ENCODE measurements at regions not wholly inside any gene's neighbourhood (a gene's known extent, or its start where the extent isn't known, plus 50 kb on each side); places are given as distances from the start of the nearest gene placed in this dataset.

DNA sequence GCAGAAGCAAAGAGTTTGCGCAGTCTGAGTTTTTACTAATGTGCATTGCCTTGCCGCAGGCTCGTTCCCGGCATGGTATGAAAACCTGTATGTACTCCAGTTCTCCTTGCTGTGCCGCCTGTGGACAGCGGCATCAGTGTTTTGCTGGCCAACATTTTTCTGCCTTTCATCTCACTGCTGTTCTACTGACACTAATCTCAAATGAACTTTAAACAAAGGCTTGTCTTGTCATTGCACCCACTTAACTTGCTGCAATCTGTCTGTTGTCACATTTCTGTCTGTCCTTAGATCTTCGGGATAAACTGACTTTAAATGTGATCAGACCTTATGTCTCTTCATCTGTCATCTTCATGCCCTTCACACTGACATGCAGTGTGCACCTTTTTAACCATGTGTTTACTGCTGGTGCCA lies 71.7 kb upstream of the ZNRF2 start:
- intact Hi-C loops (cut with micrococcal nuclease): no loop called here
- Mint-ChIP-seq H3K36me3 (ENCODE audit: low read depth) (no peaks in the 10 kb centered on the region), H3K27me3 (peaks cover 6% of the 10 kb centered on the region), H3K4me1 (ENCODE audit: low read depth) (no peaks in the 10 kb centered on the region), H3K9me3 (no peaks in the 10 kb centered on the region), H3K4me3 (no peak overlapping the region), H3K27ac (no peak overlapping the region)
- TF ChIP-seq, protein P1, sequence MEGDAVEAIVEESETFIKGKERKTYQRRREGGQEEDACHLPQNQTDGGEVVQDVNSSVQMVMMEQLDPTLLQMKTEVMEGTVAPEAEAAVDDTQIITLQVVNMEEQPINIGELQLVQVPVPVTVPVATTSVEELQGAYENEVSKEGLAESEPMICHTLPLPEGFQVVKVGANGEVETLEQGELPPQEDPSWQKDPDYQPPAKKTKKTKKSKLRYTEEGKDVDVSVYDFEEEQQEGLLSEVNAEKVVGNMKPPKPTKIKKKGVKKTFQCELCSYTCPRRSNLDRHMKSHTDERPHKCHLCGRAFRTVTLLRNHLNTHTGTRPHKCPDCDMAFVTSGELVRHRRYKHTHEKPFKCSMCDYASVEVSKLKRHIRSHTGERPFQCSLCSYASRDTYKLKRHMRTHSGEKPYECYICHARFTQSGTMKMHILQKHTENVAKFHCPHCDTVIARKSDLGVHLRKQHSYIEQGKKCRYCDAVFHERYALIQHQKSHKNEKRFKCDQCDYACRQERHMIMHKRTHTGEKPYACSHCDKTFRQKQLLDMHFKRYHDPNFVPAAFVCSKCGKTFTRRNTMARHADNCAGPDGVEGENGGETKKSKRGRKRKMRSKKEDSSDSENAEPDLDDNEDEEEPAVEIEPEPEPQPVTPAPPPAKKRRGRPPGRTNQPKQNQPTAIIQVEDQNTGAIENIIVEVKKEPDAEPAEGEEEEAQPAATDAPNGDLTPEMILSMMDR (IDR thresholded peaks at IDR 0.05): no peak
- ATAC-seq (no peak), DNase-seq (no peak)
- ChIA-PET CTCF (no interaction called here), POLR2A (no interaction called here)

DNA sequence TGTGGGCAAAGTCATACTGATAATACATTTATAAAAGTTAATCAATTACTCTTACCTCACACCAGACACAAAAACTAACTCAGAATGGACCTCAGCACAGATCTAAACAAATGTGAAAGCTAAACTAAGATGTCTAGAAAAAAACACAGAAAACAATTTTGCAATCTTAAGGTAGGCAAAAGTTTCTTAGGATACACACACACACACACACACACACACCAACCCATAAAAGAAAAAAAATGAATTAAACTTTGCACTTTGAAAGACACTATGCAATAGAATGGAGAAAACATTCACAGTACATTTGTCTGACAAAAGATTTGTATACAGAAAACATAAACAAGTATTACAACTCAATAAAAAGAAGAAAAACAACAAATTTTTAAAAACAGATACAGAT lies 70.8 kb upstream of the ZNRF2 start:
- Mint-ChIP-seq H3K4me1 (ENCODE audit: low read depth) (no peaks in the 10 kb centered on the region), H3K4me3 (no peak overlapping the region), H3K9me3 (no peaks in the 10 kb centered on the region), H3K36me3 (ENCODE audit: low read depth) (no peaks in the 10 kb centered on the region), H3K27ac (no peak overlapping the region), H3K27me3 (peaks cover 6% of the 10 kb centered on the region)
- intact Hi-C loops (cut with micrococcal nuclease): no loop called here
- TF ChIP-seq, protein P1 (IDR thresholded peaks at IDR 0.05): no peak
- POLR2A ChIA-PET: no interaction called here
- CTCF ChIA-PET: no interaction called here
- DNase-seq (no peak), ATAC-seq (no peak)

DNA sequence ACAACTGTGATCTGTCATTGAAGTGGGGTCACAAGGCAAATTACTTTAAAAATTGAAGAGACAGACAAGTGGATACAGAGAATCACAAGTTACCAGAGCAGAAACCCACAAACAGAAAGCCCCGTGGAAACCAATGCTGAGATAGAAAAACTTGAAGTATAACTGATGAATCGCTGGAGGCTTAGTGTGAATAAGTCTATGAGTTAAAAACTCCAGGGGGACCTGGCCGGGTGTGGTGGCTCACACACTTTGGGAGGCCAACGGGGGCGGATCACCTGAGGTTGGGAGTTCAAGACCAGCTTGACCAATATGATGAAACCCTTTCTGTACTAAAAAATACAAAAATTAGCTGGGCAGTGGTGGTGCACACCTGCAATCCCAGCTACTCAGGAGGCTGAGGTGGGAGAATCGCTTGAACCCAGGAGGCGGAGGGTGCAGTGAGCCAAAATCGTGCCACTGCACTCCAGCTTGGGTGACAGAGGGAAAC lies 69.7 kb upstream of the ZNRF2 start:
- Mint-ChIP-seq H3K27ac (no peak overlapping the region), H3K9me3 (peaks cover 4% of the 10 kb centered on the region), H3K27me3 (peaks cover 6% of the 10 kb centered on the region), H3K4me3 (no peak overlapping the region), H3K36me3 (ENCODE audit: low read depth) (no peaks in the 10 kb centered on the region), H3K4me1 (ENCODE audit: low read depth) (no peaks in the 10 kb centered on the region)
- intact Hi-C loops (cut with micrococcal nuclease): no loop called here
- TF ChIP-seq, protein P1 (IDR thresholded peaks at IDR 0.05): no peak
- ChIA-PET POLR2A (interaction anchor here (0.6 kb wide), 2 partner anchors 47 to 1270 kb away, joined by 3 read pairs; no protein-coding TSS in a partner anchor), CTCF (no interaction called here)
- DNase-seq (no peak), ATAC-seq (no peak)

DNA sequence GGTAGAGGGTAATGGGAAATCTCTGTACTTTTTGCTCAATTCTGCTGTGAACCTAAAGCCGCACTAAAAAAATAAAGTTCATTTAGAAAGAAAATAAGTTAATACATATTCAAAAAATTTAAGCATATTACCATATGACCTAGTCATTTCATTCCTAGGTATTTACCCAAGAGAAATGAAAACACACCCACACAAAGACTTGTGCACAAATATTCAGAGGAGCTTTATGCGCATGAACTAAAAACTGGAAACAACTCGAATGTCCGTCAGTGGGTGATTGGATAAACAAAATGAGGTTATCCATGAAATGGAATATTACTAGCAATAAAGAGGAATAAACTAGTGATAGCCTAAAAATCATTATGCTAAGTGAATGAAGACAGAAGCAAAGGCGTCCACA lies 62.6 kb upstream of the ZNRF2 start:
- POLR2A ChIA-PET: interaction anchor here (0.5 kb wide), 1 partner anchor 17 kb away, joined by 3 read pairs; no protein-coding TSS in a partner anchor
- no peak overlapping the region for H3K4me3 Mint-ChIP-seq
- intact Hi-C loops (cut with micrococcal nuclease): no loop called here
- ATAC-seq (no peak), DNase-seq (no peak)
- no peak overlapping the region for H3K27ac Mint-ChIP-seq
- TF ChIP-seq, protein P1 (IDR thresholded peaks at IDR 0.05): no peak
- H3K9me3 Mint-ChIP-seq: peaks cover 5% of the 10 kb centered on the region
- no peaks in the 10 kb centered on the region for H3K36me3 Mint-ChIP-seq (ENCODE audit: low read depth)
- no peaks in the 10 kb centered on the region for H3K27me3 Mint-ChIP-seq
- H3K4me1 Mint-ChIP-seq (ENCODE audit: low read depth): peaks cover 5% of the 10 kb centered on the region
- CTCF ChIA-PET: no interaction called here

DNA sequence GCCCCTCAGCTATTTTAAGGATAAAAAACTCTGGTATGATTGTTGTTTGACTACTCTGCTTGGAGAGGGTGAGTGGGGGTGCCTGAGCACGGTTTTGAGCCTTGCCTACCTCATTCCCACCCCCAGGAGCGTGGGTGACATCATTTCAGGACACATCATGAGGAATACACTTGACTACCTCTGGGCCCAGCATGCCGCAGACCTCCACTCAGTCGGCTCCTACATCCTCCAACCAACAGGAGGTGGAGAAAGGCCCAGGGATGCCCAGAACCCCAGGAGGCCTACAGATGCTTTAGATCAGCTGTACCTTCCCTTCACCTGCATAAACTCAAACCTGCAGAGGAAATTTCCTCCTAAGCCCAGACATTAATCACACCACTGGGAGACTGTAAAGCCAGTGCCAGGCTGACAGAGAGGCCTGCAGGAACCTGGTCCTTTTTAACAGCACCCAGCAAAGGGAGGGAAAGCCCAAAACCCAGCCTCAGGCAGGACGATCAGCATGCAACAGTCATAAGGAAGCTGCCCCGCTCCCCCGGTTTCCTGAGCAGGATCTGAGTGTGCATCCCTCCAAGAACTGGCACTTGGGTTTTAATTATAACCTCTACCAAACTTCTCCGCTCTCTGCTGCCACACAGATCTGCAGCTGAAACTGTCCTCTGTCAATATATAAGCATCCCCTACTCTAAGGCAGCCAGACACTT lies 61.7 kb upstream of the ZNRF2 start:
- Mint-ChIP-seq H3K36me3 (ENCODE audit: low read depth) (no peaks in the 10 kb centered on the region), H3K9me3 (peaks cover 5% of the 10 kb centered on the region), H3K4me3 (no peak overlapping the region), H3K4me1 (ENCODE audit: low read depth) (peaks cover 5% of the 10 kb centered on the region), H3K27me3 (no peaks in the 10 kb centered on the region), H3K27ac (no peak overlapping the region)
- ChIA-PET POLR2A (no interaction called here), CTCF (no interaction called here)
- ATAC-seq (no peak), DNase-seq (no peak)
- TF ChIP-seq, protein P1 (IDR thresholded peaks at IDR 0.05): no peak
- intact Hi-C loops (cut with micrococcal nuclease): no loop called here
